ENCODE measurements at regions not wholly inside any gene's neighbourhood (a gene's known extent, or its start where the extent isn't known, plus 50 kb on each side); places are given as distances from the start of the nearest gene placed in this dataset.

- TF ChIP-seq CTCF (IDR thresholded peaks at IDR 0.05; ENCODE audit: insufficient read depth, low read length, poor library complexity, severe bottlenecking), result no peak
- no peaks in the 10 kb centered on the region for H3K36me3 ChIP-seq (ENCODE audit: control insufficient read depth, insufficient read depth, low read length)
- DNase-seq (ENCODE audit: extremely low read depth, insufficient read length), result no peak
- H3K27me3 ChIP-seq (replicated peaks; ENCODE audit: control insufficient read depth, insufficient read depth, low read length), result peaks cover 1% of the 10 kb centered on the region
- no peak overlapping the region for H3K4me3 ChIP-seq (replicated peaks; ENCODE audit: low read depth, low read length)
These were observed 69.7 kb upstream of the ZBED5 start for GRCh38 chr11:10927538-10927937.

- no peaks in the 10 kb centered on the region for H3K36me3 ChIP-seq (ENCODE audit: control insufficient read depth, insufficient read depth, low read length)
- TF ChIP-seq CTCF (IDR thresholded peaks at IDR 0.05; ENCODE audit: insufficient read depth, low read length, poor library complexity, severe bottlenecking), result no peak
- H3K4me3 ChIP-seq (replicated peaks; ENCODE audit: low read depth, low read length), result no peak overlapping the region
- no peak for DNase-seq (ENCODE audit: extremely low read depth, insufficient read length)
- peaks cover 1% of the 10 kb centered on the region for H3K27me3 ChIP-seq (replicated peaks; ENCODE audit: control insufficient read depth, insufficient read depth, low read length)
These were observed 69.0 kb upstream of the ZBED5 start for GRCh38 chr11:10926801-10927211.

GRCh38 chr11:10925149-10925926 lies 67.5 kb upstream of the ZBED5 start:
- DNase-seq (ENCODE audit: extremely low read depth, insufficient read length), result no peak
- no peaks in the 10 kb centered on the region; the same call in none of the 2 replicates for H3K27me3 ChIP-seq (replicated peaks; ENCODE audit: control insufficient read depth, insufficient read depth, low read length)
- no peak overlapping the region for H3K4me3 ChIP-seq (replicated peaks; ENCODE audit: low read depth, low read length)
- no peaks in the 10 kb centered on the region for H3K36me3 ChIP-seq (ENCODE audit: control insufficient read depth, insufficient read depth, low read length)
- no peak for TF ChIP-seq CTCF (IDR thresholded peaks at IDR 0.05; ENCODE audit: insufficient read depth, low read length, poor library complexity, severe bottlenecking)

- no peaks in the 10 kb centered on the region; the same call in none of the 2 replicates for H3K27me3 ChIP-seq (replicated peaks; ENCODE audit: control insufficient read depth, insufficient read depth, low read length)
- TF ChIP-seq CTCF (IDR thresholded peaks at IDR 0.05; ENCODE audit: insufficient read depth, low read length, poor library complexity, severe bottlenecking), result no peak
- DNase-seq (ENCODE audit: extremely low read depth, insufficient read length), result no peak
These were observed 66.0 kb upstream of the ZBED5 start for GRCh38 chr11:10923882-10924281.

GRCh38 chr11:10922892-10923291 lies 65.0 kb upstream of the ZBED5 start:
- Histone ChIP-seq H3K4me3 (replicated peaks; ENCODE audit: low read depth, low read length) (no peak overlapping the region), H3K27me3 (replicated peaks; ENCODE audit: control insufficient read depth, insufficient read depth, low read length) (no peaks in the 10 kb centered on the region; the same call in none of the 2 replicates), H3K36me3 (ENCODE audit: control insufficient read depth, insufficient read depth, low read length) (no peaks in the 10 kb centered on the region)
- DNase-seq (ENCODE audit: extremely low read depth, insufficient read length), result no peak
- TF ChIP-seq CTCF (IDR thresholded peaks at IDR 0.05; ENCODE audit: insufficient read depth, low read length, poor library complexity, severe bottlenecking), result no peak

More at GRCh38 chr11:10923882-10924281, 66.0 kb upstream of the ZBED5 start:
- H3K4me3 ChIP-seq (replicated peaks; ENCODE audit: low read depth, low read length), result no peak overlapping the region
- no peaks in the 10 kb centered on the region for H3K36me3 ChIP-seq (ENCODE audit: control insufficient read depth, insufficient read depth, low read length)
